OCI-LY1 (cell line): ENCODE measurements at regions not wholly inside any gene's neighbourhood (a gene's known extent, or its start where the extent isn't known, plus 50 kb on each side); places are given as distances from the start of the nearest gene placed in this dataset.

Source experiments
- CTCF ChIP-seq: fragments of 200-600 bp; sonication (generic), shearing (Covaris generic); IDR thresholded peaks from 2 replicates; pipeline ENCODE4 v1.5.1; 2017; ENCODE audit warnings: mild to moderate bottlenecking, antibody characterized with exemption, low read length, moderate library complexity, mixed read lengths
- EZH2 ChIP-seq: fragments of 200-600 bp; sonication (generic), shearing (Covaris generic); IDR thresholded peaks from 2 replicates; pipeline ENCODE4 v1.8.0; 2017; ENCODE audit warnings: borderline replicate concordance, mixed run types, mild to moderate bottlenecking, antibody characterized with exemption, low read length, moderate library complexity, mixed read lengths

- TF ChIP-seq CTCF (no peak), EZH2 (no peak)
Observed at GRCh38 chr18:76054156-76054555, 440.9 kb downstream of the ZNF516 start.
